CD4-positive, alpha-beta T cell treated with Interleukin-12 subunit alpha and Interleukin-12 subunit beta, for 1 hour (primary cell): ENCODE measurements at regions not wholly inside any gene's neighbourhood (a gene's known extent, or its start where the extent isn't known, plus 50 kb on each side); places are given as distances from the start of the nearest gene placed in this dataset.
"Not testable (repeated sequence)": the region's sequence is repeated elsewhere in the genome, so short reads cannot be mapped to it uniquely, and the experiment has no call there.

Experiments used
- DNase-seq: peaks from one replicate; pipeline ENCODE4 v3.0.0-alpha.2; 2020

DNA sequence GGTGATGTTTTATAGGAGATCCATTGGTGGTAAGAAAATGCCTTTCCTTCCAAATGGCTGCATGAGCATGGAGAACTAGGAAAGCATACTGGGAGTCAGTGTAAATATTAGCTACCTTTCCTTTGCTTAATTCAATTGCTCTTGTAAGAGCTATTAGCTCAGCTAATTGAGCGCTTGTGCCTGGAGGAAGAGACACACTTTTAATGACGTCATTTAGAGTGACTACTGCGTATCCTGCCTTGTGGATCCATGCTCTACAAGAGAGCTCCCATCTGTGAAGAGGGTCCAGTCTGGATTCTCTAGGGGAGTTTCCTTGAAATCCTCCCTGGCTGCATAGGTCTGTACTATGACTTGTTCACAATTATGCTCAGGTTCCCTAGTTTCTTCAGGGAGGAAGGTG lies 63.8 kb upstream of the ARRDC3 start:
- not testable (repeated sequence) for DNase-seq

- DNase-seq, result no peak
Measured at GRCh38 chr5:91443761-91444467, 60.8 kb upstream of the ARRDC3 start.

DNA sequence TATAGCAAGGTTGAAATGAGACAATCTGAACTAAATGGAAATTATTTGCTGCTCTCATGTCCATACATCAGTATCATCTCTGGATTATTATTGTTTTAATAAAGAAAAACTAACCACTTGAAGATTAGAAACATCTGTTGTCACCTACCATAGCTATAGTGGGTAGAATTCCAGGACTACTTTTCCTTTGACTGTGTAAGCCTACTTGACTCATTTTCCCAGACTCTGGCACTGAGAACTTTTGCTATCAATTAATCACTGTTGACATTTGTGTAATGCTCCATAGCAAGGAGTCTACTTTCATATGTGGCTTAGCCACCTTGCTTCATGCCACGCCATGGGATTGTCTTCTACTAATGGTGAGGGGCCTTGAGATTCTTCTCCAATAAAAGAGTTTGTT lies 59.9 kb upstream of the ARRDC3 start:
- DNase-seq, result no peak

DNA sequence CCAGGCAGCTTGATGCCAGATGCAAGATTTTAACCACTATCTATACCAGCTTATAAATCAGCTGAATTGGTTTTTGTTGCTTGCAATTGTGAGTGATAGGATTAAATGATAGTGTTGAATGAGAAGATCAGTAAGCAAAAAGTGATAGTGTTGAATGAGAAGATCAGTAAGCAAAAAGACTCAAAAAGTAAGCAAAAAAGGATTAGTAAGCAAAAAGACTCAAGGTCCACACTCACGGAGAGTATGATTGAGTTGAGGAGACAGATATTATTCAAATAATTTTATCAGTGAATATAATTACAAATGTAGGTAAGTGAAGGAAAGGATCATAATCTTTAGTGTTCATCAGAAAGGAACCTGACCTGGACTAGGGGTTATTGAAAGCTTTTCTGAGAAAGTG lies 58.0 kb upstream of the ARRDC3 start:
- no peak for DNase-seq

DNA sequence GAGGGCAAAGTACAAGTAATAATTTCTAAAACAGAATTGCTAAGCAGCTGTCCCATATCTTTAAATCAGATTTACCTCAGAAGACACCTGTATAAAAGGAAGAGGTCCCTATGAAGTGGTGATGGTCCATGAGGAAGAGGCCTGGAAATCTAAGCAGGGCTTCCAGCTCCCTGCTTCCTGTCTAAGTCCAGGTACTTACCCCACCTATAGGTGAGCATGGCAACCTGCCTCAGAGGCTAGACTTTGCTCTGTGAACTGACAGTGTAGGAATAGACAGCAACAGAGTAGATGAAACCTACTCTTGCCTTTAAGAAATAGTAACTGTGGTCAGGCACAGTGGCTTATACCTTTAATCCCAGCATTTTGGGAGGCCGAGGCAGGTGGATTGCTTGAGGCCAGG lies 55.8 kb upstream of the ARRDC3 start:
- DNase-seq, result no peak

- no peak for DNase-seq
Measured at GRCh38 chr5:91436241-91436640, 53.1 kb upstream of the ARRDC3 start.

DNA sequence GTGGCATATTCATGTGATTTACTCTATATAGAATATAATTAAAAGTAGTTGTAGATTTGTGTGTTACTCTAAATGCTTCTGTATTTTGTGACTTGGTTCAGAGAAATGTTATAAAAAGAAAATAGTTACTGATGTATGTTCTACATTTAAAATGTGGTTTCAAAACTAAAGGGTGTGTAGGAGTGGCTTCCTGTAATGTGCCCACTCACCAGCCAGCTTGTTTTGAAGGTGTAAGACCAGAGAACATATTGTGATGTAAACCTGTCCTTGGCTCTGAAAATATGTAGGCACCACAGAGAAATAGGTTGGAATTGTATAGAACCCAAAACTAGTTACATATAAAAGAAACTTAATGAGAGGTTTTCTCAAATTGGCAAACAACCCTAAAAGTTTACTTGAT lies 51.2 kb upstream of the ARRDC3 start:
- peak; percentile 42 for DNase-seq

GRCh38 chr5:91433861-91434260 lies 50.7 kb upstream of the ARRDC3 start:
- DNase-seq, result peak; percentile 5
